MM.1S (cell line): ENCODE measurements at regions not wholly inside any gene's neighbourhood (a gene's known extent, or its start where the extent isn't known, plus 50 kb on each side); places are given as distances from the start of the nearest gene placed in this dataset.
"Not testable (repeated sequence)": the region's sequence is repeated elsewhere in the genome, so short reads cannot be mapped to it uniquely, and the experiment has no call there.

Experiments used
- DNase-seq: peaks from one replicate; pipeline ENCODE4 v3.0.0-alpha.2; 2015
- H2AFZ ChIP-seq: fragments of 300-600 bp; sonication (generic); 2 replicates; pipeline ENCODE4 v1.6.0; 2016; ENCODE audit warnings: antibody characterized with exemption, low read length
- H3F3A ChIP-seq: fragments of 300-600 bp; sonication (generic); 2 replicates; pipeline ENCODE4 v1.6.1; 2016; ENCODE audit warnings: mild to moderate bottlenecking, antibody characterized with exemption, low read length, moderate library complexity, mixed read lengths; ENCODE audit not compliant: insufficient read depth
- H3K27ac ChIP-seq: fragments of 300-600 bp; sonication (generic); 2 replicates; pipeline ENCODE4 v1.5.1; 2016; ENCODE audit warnings: mild to moderate bottlenecking, low read length
- H3K27me3 ChIP-seq: fragments of 300-600 bp; sonication (generic); replicated peaks from 2 replicates; pipeline ENCODE4 v1.6.0; 2016; ENCODE audit warnings: low read length; ENCODE audit not compliant: insufficient read depth
- H3K36me3 ChIP-seq: fragments of 300-600 bp; sonication (generic); replicated peaks from 2 replicates; pipeline ENCODE4 v1.6.1; 2016; ENCODE audit warnings: mild to moderate bottlenecking, low read length, mixed read lengths; ENCODE audit not compliant: insufficient read depth
- H3K4me1 ChIP-seq: fragments of 300-600 bp; sonication (generic); 2 replicates; pipeline ENCODE4 v1.6.1; 2016; ENCODE audit warnings: low read length, mixed read lengths
- H3K4me2 ChIP-seq: fragments of 300-600 bp; sonication (generic); 2 replicates; pipeline ENCODE4 v1.6.0; 2016; ENCODE audit warnings: low read depth, low read length
- H3K4me3 ChIP-seq: fragments of 300-600 bp; sonication (generic); 2 replicates; pipeline ENCODE4 v1.5.1; 2016; ENCODE audit warnings: low read length, mixed read lengths
- H3K79me2 ChIP-seq: fragments of 300-600 bp; sonication (generic); 2 replicates; pipeline ENCODE4 v1.6.1; 2016; ENCODE audit warnings: mixed run types, low read length, mixed read lengths
- H3K9ac ChIP-seq: fragments of 300-600 bp; sonication (generic); 2 replicates; pipeline ENCODE4 v1.6.1; 2016; ENCODE audit warnings: low read length, mixed read lengths
- H3K9me2 ChIP-seq: fragments of 300-600 bp; sonication (generic); replicated peaks from 2 replicates; pipeline ENCODE4 v1.6.1; 2016; ENCODE audit warnings: mild to moderate bottlenecking, low read length, mixed read lengths; ENCODE audit not compliant: insufficient read depth
- H3K9me3 ChIP-seq: fragments of 300-600 bp; sonication (generic); replicated peaks from 2 replicates; pipeline ENCODE4 v1.6.1; 2016; ENCODE audit warnings: mild to moderate bottlenecking, low read length, mixed read lengths; ENCODE audit not compliant: insufficient read depth
- H4K20me1 ChIP-seq: fragments of 300-600 bp; sonication (generic); 2 replicates; pipeline ENCODE4 v1.6.1; 2016; ENCODE audit warnings: mild to moderate bottlenecking, low read length, moderate library complexity, mixed read lengths; ENCODE audit not compliant: insufficient read depth
- EZH2 ChIP-seq: fragments of 300-600 bp; sonication (generic); optimal IDR thresholded peaks from 2 replicates; pipeline ENCODE3; 2017; ENCODE audit warnings: low read depth, mild to moderate bottlenecking, antibody characterized with exemption, low read length, mixed read lengths
- EZH2phosphoT487 ChIP-seq: fragments of 300-600 bp; sonication (generic); IDR thresholded peaks from 2 replicates; pipeline ENCODE4 v1.6.1; 2018; ENCODE audit warnings: antibody characterized with exemption, low read length
- TF ChIP-seq, protein P1 (sequence below): fragments of 300-600 bp; sonication (generic); IDR thresholded peaks from 2 replicates; pipeline ENCODE4 v1.5.1; 2016; ENCODE audit warnings: antibody characterized with exemption, low read length, mixed read lengths

DNA sequence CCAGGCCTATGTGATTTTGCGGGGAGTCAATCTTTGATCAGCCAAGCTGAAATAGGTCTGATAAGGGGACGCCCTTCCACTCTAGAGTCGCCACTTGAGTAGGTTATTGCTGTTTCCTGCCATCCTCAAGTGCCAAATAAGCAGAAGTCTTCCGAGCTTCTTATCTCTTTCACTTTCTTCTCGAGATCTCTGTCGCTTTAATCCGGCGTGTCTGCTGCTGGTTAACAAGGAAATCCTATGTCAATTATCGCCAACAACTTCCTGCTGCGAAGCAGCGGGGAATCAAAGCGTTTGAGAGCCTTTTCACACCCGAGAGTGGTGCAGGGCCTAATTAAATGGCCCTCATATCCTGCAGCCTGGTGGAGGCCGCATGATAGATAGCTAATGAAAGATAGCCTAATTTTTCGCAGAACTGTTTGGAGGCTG lies 215.9 kb downstream of the RAB11FIP2 start:
- no peak overlapping the region for H3K9ac ChIP-seq
- H2AFZ ChIP-seq, result no peak overlapping the region
- no peaks in the 10 kb centered on the region for H3K27me3 ChIP-seq
- TF ChIP-seq EZH2 (no peak), EZH2phosphoT487 (no peak)
- TF ChIP-seq, protein P1, sequence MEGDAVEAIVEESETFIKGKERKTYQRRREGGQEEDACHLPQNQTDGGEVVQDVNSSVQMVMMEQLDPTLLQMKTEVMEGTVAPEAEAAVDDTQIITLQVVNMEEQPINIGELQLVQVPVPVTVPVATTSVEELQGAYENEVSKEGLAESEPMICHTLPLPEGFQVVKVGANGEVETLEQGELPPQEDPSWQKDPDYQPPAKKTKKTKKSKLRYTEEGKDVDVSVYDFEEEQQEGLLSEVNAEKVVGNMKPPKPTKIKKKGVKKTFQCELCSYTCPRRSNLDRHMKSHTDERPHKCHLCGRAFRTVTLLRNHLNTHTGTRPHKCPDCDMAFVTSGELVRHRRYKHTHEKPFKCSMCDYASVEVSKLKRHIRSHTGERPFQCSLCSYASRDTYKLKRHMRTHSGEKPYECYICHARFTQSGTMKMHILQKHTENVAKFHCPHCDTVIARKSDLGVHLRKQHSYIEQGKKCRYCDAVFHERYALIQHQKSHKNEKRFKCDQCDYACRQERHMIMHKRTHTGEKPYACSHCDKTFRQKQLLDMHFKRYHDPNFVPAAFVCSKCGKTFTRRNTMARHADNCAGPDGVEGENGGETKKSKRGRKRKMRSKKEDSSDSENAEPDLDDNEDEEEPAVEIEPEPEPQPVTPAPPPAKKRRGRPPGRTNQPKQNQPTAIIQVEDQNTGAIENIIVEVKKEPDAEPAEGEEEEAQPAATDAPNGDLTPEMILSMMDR, result no peak
- no peak overlapping the region for H3K4me2 ChIP-seq
- no peaks in the 10 kb centered on the region for H3K9me3 ChIP-seq
- no peaks in the 10 kb centered on the region for H3F3A ChIP-seq
- no peaks in the 10 kb centered on the region for H3K4me1 ChIP-seq
- H3K27ac ChIP-seq, result no peak overlapping the region
- no peak for DNase-seq
- H4K20me1 ChIP-seq, result no peaks in the 10 kb centered on the region
- no peaks in the 10 kb centered on the region for H3K9me2 ChIP-seq
- H3K36me3 ChIP-seq, result no peaks in the 10 kb centered on the region
- no peaks in the 10 kb centered on the region for H3K79me2 ChIP-seq
- no peak overlapping the region for H3K4me3 ChIP-seq

DNA sequence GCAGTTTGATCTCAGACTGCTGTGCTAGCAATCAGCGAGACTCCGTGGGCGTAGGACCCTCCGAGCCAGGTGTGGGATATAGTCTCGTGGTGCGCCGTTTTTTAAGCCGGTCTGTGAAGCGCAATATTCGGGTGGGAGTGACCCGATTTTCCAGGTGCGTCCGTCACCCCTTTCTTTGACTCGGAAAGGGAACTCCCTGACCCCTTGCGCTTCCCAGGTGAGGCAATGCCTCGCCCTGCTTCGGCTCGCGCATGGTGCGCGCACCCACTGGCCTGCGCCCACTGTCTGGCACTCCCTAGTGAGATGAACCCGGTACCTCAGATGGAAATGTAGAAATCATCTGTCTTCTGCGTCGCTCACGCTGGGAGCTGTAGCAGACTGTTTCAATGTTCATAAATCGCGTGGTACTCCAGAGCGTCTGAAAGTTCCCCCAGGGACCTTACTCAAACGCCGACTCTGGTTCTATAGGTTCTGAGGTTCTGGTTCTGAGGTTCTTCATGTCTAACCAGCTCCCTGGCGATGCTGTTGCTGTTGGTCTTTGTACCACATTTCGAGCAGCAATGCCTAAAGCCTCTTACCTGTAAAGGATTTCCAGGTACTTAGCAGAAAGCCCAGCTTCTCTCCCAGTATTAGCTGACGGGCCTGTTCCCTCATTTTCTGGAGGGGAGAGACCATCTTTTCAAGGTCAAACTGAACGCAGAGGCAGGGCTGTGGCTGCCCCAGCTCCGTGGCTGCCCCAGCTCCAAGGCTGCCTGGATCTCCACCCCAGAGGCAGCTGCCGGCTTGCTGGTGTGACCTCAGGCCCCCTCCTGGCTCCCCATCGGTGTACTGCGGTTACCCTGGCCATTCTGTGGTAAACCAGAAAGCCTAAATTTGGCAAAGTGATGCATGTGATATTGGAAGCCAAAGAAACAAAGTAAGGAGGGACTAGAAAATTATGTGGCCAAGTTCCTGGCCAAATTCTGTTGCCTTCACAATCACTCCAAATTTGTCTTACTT lies 207.9 kb downstream of the RAB11FIP2 start:
- not testable (repeated sequence) for H3K4me1 ChIP-seq, H3K79me2 ChIP-seq, H3K4me2 ChIP-seq, DNase-seq, H3K4me3 ChIP-seq, H3K27ac ChIP-seq, H3F3A ChIP-seq, H2AFZ ChIP-seq, H3K9ac ChIP-seq, H3K36me3 ChIP-seq, H3K27me3 ChIP-seq, H3K9me2 ChIP-seq, H4K20me1 ChIP-seq, H3K9me3 ChIP-seq

DNA sequence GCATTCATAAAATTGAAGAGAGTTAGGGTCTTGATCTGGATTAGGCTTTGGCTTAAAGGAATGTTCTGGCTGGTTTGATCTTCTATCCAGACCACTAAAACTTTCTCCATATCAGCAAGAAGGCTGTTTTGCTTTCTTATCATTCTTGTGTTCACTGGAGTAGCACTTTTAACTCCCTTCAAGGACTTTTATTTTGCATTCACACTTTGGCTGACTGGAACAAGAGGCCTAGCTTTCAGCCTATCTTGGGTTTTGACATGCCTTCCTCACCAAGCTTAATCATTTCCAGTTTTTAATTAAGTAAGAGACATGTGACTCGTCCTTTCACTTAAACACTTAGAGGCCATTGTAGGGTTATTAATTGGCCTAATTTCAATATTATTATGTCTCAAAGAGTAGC lies 190.3 kb downstream of the RAB11FIP2 start:
- H2AFZ ChIP-seq, H3K4me1 ChIP-seq, H3K9me3 ChIP-seq, H3K9ac ChIP-seq, H4K20me1 ChIP-seq, DNase-seq, H3K4me2 ChIP-seq, H3K27me3 ChIP-seq, H3K9me2 ChIP-seq, H3K79me2 ChIP-seq, H3K36me3 ChIP-seq, H3F3A ChIP-seq, H3K4me3 ChIP-seq, H3K27ac ChIP-seq: not testable (repeated sequence)

DNA sequence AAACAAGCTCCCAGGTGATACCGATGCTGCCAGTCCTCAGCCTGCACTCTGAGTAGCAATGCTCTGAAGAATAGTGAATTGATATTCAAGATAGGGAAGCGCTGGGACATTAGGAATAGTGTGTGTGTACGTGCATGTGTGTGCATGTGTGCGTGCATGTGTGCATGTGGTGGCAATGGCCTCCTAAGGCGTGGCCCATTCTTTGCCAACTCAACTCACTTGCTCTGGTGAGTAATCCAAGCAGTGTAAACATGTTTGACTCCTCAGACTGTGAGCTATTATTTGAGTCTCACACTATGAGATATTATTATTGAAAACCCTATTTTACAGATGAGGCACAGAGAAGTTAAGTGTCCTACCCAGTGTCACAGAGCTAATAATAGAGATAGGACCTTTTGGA lies 186.6 kb downstream of the RAB11FIP2 start:
- Histone ChIP-seq H3K27me3 (no peaks in the 10 kb centered on the region), H2AFZ (no peak overlapping the region), H3K9ac (no peak overlapping the region), H3K9me2 (no peaks in the 10 kb centered on the region), H3K4me1 (no peaks in the 10 kb centered on the region), H3K9me3 (no peaks in the 10 kb centered on the region), H3K4me3 (no peak overlapping the region), H3K4me2 (no peak overlapping the region), H3K36me3 (no peaks in the 10 kb centered on the region), H3K79me2 (no peaks in the 10 kb centered on the region), H3K27ac (no peak overlapping the region), H4K20me1 (no peaks in the 10 kb centered on the region), H3F3A (no peaks in the 10 kb centered on the region)
- TF ChIP-seq EZH2 (no peak), EZH2phosphoT487 (no peak)
- no peak for DNase-seq
